ENCODE measurements at regions not wholly inside any gene's neighbourhood (a gene's known extent, or its start where the extent isn't known, plus 50 kb on each side); places are given as distances from the start of the nearest gene placed in this dataset.

GRCh38 chr6:126764104-126764503, 354.4 kb upstream of the RSPO3 start:
- no peak for DNase-seq

GRCh38 chr6:126764671-126765070, 353.8 kb upstream of the RSPO3 start:
- DNase-seq, result no peak

GRCh38 chr6:126766820-126767219, 351.7 kb upstream of the RSPO3 start:
- no peak for DNase-seq

- no peak for DNase-seq
These were observed 350.8 kb upstream of the RSPO3 start for GRCh38 chr6:126767711-126768110.

GRCh38 chr6:126770176-126770575, 348.3 kb upstream of the RSPO3 start:
- no peak for DNase-seq

- DNase-seq, result no peak
These were observed 345.2 kb upstream of the RSPO3 start for GRCh38 chr6:126773112-126773805.

GRCh38 chr6:126779331-126779730, 339.1 kb upstream of the RSPO3 start:
- no peak for DNase-seq

- DNase-seq, result no peak
These were observed 336.9 kb upstream of the RSPO3 start for GRCh38 chr6:126781582-126781981.

GRCh38 chr6:126784161-126784790, 334.2 kb upstream of the RSPO3 start:
- no peak for DNase-seq

GRCh38 chr6:126786262-126786661, 332.2 kb upstream of the RSPO3 start:
- no peak for DNase-seq

GRCh38 chr6:126787635-126788034, 330.8 kb upstream of the RSPO3 start:
- no peak for DNase-seq

- no peak for DNase-seq
These were observed 329.6 kb upstream of the RSPO3 start for GRCh38 chr6:126788861-126789365.

- no peak for DNase-seq
These were observed 326.0 kb upstream of the RSPO3 start for GRCh38 chr6:126792340-126793085.

- no peak for DNase-seq
These were observed 323.3 kb upstream of the RSPO3 start for GRCh38 chr6:126795161-126795560.

- no peak for DNase-seq
These were observed 320.5 kb upstream of the RSPO3 start for GRCh38 chr6:126797981-126798380.

- no peak for DNase-seq
These were observed 314.7 kb upstream of the RSPO3 start for GRCh38 chr6:126803769-126804168.

- peak; percentile 61 for DNase-seq
These were observed 314.0 kb upstream of the RSPO3 start for GRCh38 chr6:126804332-126805064.

GRCh38 chr6:126805861-126806260, 312.6 kb upstream of the RSPO3 start:
- no peak for DNase-seq

GRCh38 chr6:126807876-126808275, 310.6 kb upstream of the RSPO3 start:
- DNase-seq, result no peak

- no peak for DNase-seq
These were observed 307.1 kb upstream of the RSPO3 start for GRCh38 chr6:126811321-126811720.

- DNase-seq, result no peak
These were observed 306.5 kb upstream of the RSPO3 start for GRCh38 chr6:126812010-126812409.

- DNase-seq, result no peak
These were observed 305.8 kb upstream of the RSPO3 start for GRCh38 chr6:126812651-126813050.

GRCh38 chr6:126820634-126821033, 297.8 kb upstream of the RSPO3 start:
- no peak for DNase-seq

All from NCI-H2029 treated with DMSO at 0.1 percent for 48 hours (cell line).